GM12878 (cell line): ENCODE measurements at regions not wholly inside any gene's neighbourhood (a gene's known extent, or its start where the extent isn't known, plus 50 kb on each side); places are given as distances from the start of the nearest gene placed in this dataset.

ENCODE experiments used
- ASH2L ChIP-seq: fragments of 300-600, 200-600 bp; sonication (generic); IDR thresholded peaks from 2 replicates; pipeline ENCODE4 v1.6.1; 2017; ENCODE audit warnings: low read depth, mild to moderate bottlenecking, borderline replicate concordance
- MXI1 ChIP-seq: fragments of 150-350 bp; IDR thresholded peaks from 2 replicates; pipeline ENCODE4 v1.6.1; 2011; ENCODE audit warnings: low read depth, mild to moderate bottlenecking, inconsistent platforms, low read length, improper control_type of control experiment
- RAD21 ChIP-seq: IDR thresholded peaks from 2 replicates; pipeline ENCODE4 v1.6.1; 2011; ENCODE audit warnings: mild to moderate bottlenecking, low read depth, low read length, moderate library complexity; ENCODE audit not compliant: insufficient read depth
- SP1 ChIP-seq: IDR thresholded peaks from one replicate; pipeline ENCODE4 v1.6.1; 2011; ENCODE audit warnings: low read depth, low read length
- TF ChIP-seq, protein P1 (sequence below), 3 experiments: IDR thresholded peaks in 2 of 3; conservative IDR thresholded peaks in 1 of 3; 2 replicates each; pipeline ENCODE4 v1.5.1; 2011; ENCODE audit warnings: low read depth in 3 of 3, low read length in 3 of 3, mild to moderate bottlenecking in 3 of 3, control low read depth in 2 of 3, moderate library complexity in 2 of 3, inconsistent platforms in 1 of 3, mixed read lengths in 1 of 3; ENCODE audit not compliant: control insufficient read depth in 2 of 3, insufficient read depth in 1 of 3; ENCODE audit errors: extremely low read depth in 1 of 3
- TF ChIP-seq, protein P2 (sequence below): IDR thresholded peaks from 2 replicates; pipeline ENCODE4 v1.6.1; 2012; ENCODE audit warnings: mild to moderate bottlenecking, low read depth, low read length
- TF ChIP-seq, protein P3 (sequence below): IDR thresholded peaks from 2 replicates; pipeline ENCODE4 v1.6.1; 2012; ENCODE audit warnings: low read depth, low read length, improper control_type of control experiment
- TF ChIP-seq, protein P4 (sequence below): IDR thresholded peaks from 2 replicates; pipeline ENCODE4 v1.6.1; 2012; ENCODE audit warnings: low read length, inconsistent platforms

DNA sequence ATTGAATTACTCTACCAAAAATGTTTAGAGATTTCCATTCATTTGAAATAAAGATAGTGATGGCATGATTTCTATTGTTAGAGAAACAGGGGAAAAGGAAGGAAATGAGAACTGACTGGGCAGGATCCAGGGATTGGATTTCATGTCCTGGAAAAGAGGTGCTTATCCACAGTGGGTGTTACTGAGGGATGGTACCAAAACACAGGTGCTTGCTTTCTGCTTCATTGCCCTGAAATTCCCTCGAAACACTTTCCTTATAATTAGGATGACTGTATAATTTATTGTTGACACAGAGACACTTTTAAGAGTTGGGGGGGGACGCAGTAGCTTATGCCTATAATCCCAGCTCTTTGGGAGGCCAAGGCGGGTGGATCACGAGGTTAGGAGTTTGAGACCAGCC lies 185.0 kb upstream of the KCNK2 start:
- TF ChIP-seq, protein P1, sequence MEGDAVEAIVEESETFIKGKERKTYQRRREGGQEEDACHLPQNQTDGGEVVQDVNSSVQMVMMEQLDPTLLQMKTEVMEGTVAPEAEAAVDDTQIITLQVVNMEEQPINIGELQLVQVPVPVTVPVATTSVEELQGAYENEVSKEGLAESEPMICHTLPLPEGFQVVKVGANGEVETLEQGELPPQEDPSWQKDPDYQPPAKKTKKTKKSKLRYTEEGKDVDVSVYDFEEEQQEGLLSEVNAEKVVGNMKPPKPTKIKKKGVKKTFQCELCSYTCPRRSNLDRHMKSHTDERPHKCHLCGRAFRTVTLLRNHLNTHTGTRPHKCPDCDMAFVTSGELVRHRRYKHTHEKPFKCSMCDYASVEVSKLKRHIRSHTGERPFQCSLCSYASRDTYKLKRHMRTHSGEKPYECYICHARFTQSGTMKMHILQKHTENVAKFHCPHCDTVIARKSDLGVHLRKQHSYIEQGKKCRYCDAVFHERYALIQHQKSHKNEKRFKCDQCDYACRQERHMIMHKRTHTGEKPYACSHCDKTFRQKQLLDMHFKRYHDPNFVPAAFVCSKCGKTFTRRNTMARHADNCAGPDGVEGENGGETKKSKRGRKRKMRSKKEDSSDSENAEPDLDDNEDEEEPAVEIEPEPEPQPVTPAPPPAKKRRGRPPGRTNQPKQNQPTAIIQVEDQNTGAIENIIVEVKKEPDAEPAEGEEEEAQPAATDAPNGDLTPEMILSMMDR (IDR thresholded peaks at IDR 0.05 in 2 of 3, conservative IDR thresholded peaks at IDR 0.05 in 1 of 3; ENCODE audit: control insufficient read depth in 2 of 3, extremely low read depth in 1 of 3, insufficient read depth in 1 of 3, low read depth in 3 of 3, low read length in 3 of 3): no peak
- TF ChIP-seq SP1 (no peak), MXI1 (no peak), ASH2L (no peak), RAD21 (no peak)
- TF ChIP-seq, protein P2, sequence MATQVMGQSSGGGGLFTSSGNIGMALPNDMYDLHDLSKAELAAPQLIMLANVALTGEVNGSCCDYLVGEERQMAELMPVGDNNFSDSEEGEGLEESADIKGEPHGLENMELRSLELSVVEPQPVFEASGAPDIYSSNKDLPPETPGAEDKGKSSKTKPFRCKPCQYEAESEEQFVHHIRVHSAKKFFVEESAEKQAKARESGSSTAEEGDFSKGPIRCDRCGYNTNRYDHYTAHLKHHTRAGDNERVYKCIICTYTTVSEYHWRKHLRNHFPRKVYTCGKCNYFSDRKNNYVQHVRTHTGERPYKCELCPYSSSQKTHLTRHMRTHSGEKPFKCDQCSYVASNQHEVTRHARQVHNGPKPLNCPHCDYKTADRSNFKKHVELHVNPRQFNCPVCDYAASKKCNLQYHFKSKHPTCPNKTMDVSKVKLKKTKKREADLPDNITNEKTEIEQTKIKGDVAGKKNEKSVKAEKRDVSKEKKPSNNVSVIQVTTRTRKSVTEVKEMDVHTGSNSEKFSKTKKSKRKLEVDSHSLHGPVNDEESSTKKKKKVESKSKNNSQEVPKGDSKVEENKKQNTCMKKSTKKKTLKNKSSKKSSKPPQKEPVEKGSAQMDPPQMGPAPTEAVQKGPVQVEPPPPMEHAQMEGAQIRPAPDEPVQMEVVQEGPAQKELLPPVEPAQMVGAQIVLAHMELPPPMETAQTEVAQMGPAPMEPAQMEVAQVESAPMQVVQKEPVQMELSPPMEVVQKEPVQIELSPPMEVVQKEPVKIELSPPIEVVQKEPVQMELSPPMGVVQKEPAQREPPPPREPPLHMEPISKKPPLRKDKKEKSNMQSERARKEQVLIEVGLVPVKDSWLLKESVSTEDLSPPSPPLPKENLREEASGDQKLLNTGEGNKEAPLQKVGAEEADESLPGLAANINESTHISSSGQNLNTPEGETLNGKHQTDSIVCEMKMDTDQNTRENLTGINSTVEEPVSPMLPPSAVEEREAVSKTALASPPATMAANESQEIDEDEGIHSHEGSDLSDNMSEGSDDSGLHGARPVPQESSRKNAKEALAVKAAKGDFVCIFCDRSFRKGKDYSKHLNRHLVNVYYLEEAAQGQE: no peak
- TF ChIP-seq, protein P3, sequence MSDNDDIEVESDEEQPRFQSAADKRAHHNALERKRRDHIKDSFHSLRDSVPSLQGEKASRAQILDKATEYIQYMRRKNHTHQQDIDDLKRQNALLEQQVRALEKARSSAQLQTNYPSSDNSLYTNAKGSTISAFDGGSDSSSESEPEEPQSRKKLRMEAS: no peak
- TF ChIP-seq, protein P4, sequence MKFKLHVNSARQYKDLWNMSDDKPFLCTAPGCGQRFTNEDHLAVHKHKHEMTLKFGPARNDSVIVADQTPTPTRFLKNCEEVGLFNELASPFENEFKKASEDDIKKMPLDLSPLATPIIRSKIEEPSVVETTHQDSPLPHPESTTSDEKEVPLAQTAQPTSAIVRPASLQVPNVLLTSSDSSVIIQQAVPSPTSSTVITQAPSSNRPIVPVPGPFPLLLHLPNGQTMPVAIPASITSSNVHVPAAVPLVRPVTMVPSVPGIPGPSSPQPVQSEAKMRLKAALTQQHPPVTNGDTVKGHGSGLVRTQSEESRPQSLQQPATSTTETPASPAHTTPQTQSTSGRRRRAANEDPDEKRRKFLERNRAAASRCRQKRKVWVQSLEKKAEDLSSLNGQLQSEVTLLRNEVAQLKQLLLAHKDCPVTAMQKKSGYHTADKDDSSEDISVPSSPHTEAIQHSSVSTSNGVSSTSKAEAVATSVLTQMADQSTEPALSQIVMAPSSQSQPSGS: no peak
